Fibroblast of lung (primary cell): ENCODE measurements at regions not wholly inside any gene's neighbourhood (a gene's known extent, or its start where the extent isn't known, plus 50 kb on each side); places are given as distances from the start of the nearest gene placed in this dataset.

Source experiments
- DNase-seq, 2 donors: peaks; one replicate each; pipeline versions ENCODE4 v3.0.0 to v3.0.0-alpha.2; 2010; ENCODE audit warnings: low read depth in 2 of 2
- H2AFZ ChIP-seq: 2 replicates; pipeline ENCODE4 v1.5.1; 2012; ENCODE audit warnings: low read length, control low read depth, inconsistent platforms
- H3K27ac ChIP-seq: 2 replicates; pipeline ENCODE4 v1.5.1; 2011; ENCODE audit warnings: low read length, control low read depth; ENCODE audit not compliant: insufficient read depth
- H3K27me3 ChIP-seq: 2 replicates; pipeline ENCODE4 v1.5.1; 2011; ENCODE audit warnings: mild to moderate bottlenecking, low read length; ENCODE audit not compliant: control insufficient read depth, insufficient read depth
- H3K36me3 ChIP-seq: 2 replicates; pipeline ENCODE4 v1.5.1; 2011; ENCODE audit warnings: low read length; ENCODE audit not compliant: control insufficient read depth, insufficient read depth
- H3K4me1 ChIP-seq: 2 replicates; pipeline ENCODE4 v1.5.1; 2011; ENCODE audit warnings: low read length; ENCODE audit not compliant: control insufficient read depth, insufficient read depth; ENCODE audit errors: extremely low read depth
- H3K4me2 ChIP-seq: 2 replicates; pipeline ENCODE4 v1.5.1; 2011; ENCODE audit warnings: low read length, control low read depth; ENCODE audit not compliant: insufficient read depth; ENCODE audit errors: extremely low read depth
- H3K4me3 ChIP-seq, 4 experiments: fragments of 200-600 bp in 1 of 4; sonication (generic) in 1 of 4; replicated peaks in 1 of 4; 2 replicates each; pipeline ENCODE4 v1.5.1; 2011 to 2016; ENCODE audit warnings: low read length in 4 of 4, low read depth in 3 of 4, mild to moderate bottlenecking in 3 of 4, control low read depth in 2 of 4, inconsistent platforms in 1 of 4, mixed read lengths in 1 of 4; ENCODE audit not compliant: insufficient read depth in 1 of 4; ENCODE audit errors: control extremely low read depth in 1 of 4
- H3K79me2 ChIP-seq: 2 replicates; pipeline ENCODE4 v1.5.1; 2012; ENCODE audit warnings: mild to moderate bottlenecking, low read length, inconsistent platforms; ENCODE audit not compliant: control insufficient read depth, insufficient read depth
- H3K9ac ChIP-seq: 2 replicates; pipeline ENCODE4 v1.5.1; 2011; ENCODE audit warnings: mild to moderate bottlenecking, low read length, control low read depth; ENCODE audit not compliant: insufficient read depth
- H3K9me3 ChIP-seq: 2 replicates; pipeline ENCODE4 v1.5.1; 2012; ENCODE audit warnings: low read depth, low read length; ENCODE audit not compliant: control insufficient read depth, insufficient read depth
- H4K20me1 ChIP-seq: 2 replicates; pipeline ENCODE4 v1.5.1; 2011; ENCODE audit warnings: low read length; ENCODE audit not compliant: control insufficient read depth, insufficient read depth; ENCODE audit errors: extremely low read depth
- EZH2 ChIP-seq: IDR thresholded peaks from 2 replicates; pipeline ENCODE4 v1.5.1; 2012; ENCODE audit warnings: low read length, control low read depth, mild to moderate bottlenecking; ENCODE audit errors: missing control alignments
- TF ChIP-seq, protein P1 (sequence below), 2 donors: IDR thresholded peaks in 1 of 2; conservative IDR thresholded peaks in 1 of 2; 1 replicate in 1 of 2; 2 replicates in 1 of 2; pipeline ENCODE4 v1.5.1; 2011 to 2012; ENCODE audit warnings: low read length in 2 of 2, control low read depth in 1 of 2, inconsistent platforms in 1 of 2, low read depth in 1 of 2, mild to moderate bottlenecking in 1 of 2

DNA sequence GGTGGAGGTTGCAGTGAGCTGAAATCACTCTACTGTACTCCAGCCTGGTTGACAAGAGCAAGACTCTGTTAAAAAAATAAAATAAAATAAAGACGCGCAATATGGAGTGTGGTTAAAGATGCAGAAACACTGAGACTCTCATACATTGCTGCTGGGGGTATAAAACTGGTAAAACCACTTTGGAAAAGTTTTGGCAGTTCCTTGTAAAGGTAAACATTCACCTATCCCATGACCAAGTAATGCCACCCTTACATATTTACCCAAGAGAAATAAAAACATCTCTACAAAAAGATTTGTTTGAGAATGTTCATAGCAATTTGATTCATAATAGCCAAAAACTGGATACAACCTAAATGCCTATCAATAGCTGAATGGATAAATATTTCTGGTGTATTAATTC lies 398.5 kb downstream of the PDCD6IP start:
- no peak overlapping the region for H3K4me3 ChIP-seq
- no peaks in the 10 kb centered on the region for H3K9me3 ChIP-seq
- no peak overlapping the region for H2AFZ ChIP-seq
- no peak overlapping the region for H3K9ac ChIP-seq
- no peak overlapping the region for H3K4me2 ChIP-seq
- no peaks in the 10 kb centered on the region for H3K79me2 ChIP-seq
- no peaks in the 10 kb centered on the region for H3K36me3 ChIP-seq
- no peaks in the 10 kb centered on the region for H4K20me1 ChIP-seq
- TF ChIP-seq, protein P1, sequence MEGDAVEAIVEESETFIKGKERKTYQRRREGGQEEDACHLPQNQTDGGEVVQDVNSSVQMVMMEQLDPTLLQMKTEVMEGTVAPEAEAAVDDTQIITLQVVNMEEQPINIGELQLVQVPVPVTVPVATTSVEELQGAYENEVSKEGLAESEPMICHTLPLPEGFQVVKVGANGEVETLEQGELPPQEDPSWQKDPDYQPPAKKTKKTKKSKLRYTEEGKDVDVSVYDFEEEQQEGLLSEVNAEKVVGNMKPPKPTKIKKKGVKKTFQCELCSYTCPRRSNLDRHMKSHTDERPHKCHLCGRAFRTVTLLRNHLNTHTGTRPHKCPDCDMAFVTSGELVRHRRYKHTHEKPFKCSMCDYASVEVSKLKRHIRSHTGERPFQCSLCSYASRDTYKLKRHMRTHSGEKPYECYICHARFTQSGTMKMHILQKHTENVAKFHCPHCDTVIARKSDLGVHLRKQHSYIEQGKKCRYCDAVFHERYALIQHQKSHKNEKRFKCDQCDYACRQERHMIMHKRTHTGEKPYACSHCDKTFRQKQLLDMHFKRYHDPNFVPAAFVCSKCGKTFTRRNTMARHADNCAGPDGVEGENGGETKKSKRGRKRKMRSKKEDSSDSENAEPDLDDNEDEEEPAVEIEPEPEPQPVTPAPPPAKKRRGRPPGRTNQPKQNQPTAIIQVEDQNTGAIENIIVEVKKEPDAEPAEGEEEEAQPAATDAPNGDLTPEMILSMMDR (conservative IDR thresholded peaks at IDR 0.05 in 1 of 2, IDR thresholded peaks at IDR 0.05 in 1 of 2; ENCODE audit: low read depth in 1 of 2, low read length in 2 of 2): no peak
- TF ChIP-seq EZH2: no peak
- H3K27ac ChIP-seq: no peak overlapping the region
- no peaks in the 10 kb centered on the region for H3K27me3 ChIP-seq
- no peak for DNase-seq
- H3K4me1 ChIP-seq: no peaks in the 10 kb centered on the region

DNA sequence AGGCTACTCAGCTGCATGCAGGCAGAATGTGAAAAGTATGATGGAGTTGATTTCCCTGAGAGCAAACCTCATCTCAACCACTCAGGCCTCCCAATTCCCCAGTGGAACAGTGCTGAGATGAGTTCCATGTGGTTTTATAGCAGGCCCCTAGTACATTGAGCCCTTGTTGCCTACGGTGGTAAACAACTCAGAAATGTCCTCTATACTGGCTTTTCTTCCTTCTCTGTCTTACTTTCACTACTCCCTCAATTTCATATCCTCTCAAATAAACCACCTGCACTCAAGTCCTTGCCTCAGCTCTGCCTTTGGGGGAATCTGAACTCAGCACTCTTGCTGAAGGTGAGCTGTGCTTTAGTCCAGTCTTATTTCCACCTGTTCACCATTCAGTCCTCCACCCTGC lies 399.9 kb downstream of the PDCD6IP start:
- Histone ChIP-seq H3K4me1 (no peaks in the 10 kb centered on the region), H3K9ac (no peak overlapping the region), H3K36me3 (no peaks in the 10 kb centered on the region), H2AFZ (no peak overlapping the region), H4K20me1 (no peaks in the 10 kb centered on the region), H3K27ac (no peak overlapping the region), H3K4me2 (no peak overlapping the region), H3K79me2 (no peaks in the 10 kb centered on the region), H3K4me3 (no peak overlapping the region), H3K9me3 (no peaks in the 10 kb centered on the region), H3K27me3 (no peaks in the 10 kb centered on the region)
- TF ChIP-seq, protein P1 (conservative IDR thresholded peaks at IDR 0.05 in 1 of 2, IDR thresholded peaks at IDR 0.05 in 1 of 2; ENCODE audit: low read depth in 1 of 2, low read length in 2 of 2): no peak
- no peak for TF ChIP-seq EZH2
- DNase-seq: no peak

DNA sequence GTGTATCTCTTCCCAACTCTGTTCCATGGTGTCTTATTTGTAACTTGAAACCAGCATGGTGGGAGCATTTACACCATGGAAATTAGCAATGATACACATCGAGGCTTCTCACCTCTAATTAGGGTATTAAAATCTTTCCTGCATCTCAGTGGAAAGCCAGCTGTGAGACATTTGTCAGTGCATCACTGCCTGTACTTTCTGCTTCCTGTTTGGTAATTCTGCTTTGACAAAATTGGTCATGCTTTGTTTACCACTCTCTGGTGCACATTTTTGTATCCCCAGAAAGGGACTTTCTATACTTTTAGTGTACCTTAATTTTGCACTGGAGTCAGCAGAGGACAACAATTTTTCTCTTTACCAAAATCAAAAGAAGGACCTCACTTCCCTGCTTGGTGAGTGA lies 402.1 kb downstream of the PDCD6IP start:
- DNase-seq: no peak
- Histone ChIP-seq H3K4me2 (no peak overlapping the region), H3K9ac (no peak overlapping the region), H3K9me3 (no peaks in the 10 kb centered on the region), H3K79me2 (no peaks in the 10 kb centered on the region), H3K36me3 (no peaks in the 10 kb centered on the region), H3K27ac (no peak overlapping the region), H2AFZ (no peak overlapping the region), H3K4me1 (no peaks in the 10 kb centered on the region), H3K4me3 (no peak overlapping the region), H4K20me1 (no peaks in the 10 kb centered on the region), H3K27me3 (no peaks in the 10 kb centered on the region)
- TF ChIP-seq EZH2: no peak

DNA sequence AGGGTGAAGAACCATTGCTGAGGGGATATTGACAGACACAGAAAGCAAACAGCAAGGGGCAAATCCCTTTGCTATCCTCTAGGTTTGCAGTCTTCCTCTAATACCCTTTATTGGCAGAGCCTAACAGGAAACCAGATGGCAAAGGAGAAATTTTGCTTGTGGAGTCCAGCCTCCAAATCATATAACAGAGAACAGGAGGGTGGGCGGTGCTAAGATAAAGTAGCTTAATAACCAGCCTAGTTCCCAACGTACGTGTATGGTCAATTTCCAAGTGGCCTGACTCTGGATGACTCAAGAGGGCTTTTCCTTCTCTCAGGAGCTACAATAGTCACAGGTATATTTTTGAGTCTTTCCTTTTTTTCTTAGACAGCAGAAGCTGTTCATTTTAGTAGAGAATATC lies 404.5 kb downstream of the PDCD6IP start:
- no peak overlapping the region for H2AFZ ChIP-seq
- no peaks in the 10 kb centered on the region for H3K27me3 ChIP-seq
- no peak for DNase-seq
- H3K36me3 ChIP-seq: no peaks in the 10 kb centered on the region
- TF ChIP-seq, protein P1 (conservative IDR thresholded peaks at IDR 0.05 in 1 of 2, IDR thresholded peaks at IDR 0.05 in 1 of 2; ENCODE audit: low read depth in 1 of 2, low read length in 2 of 2): no peak
- no peak for TF ChIP-seq EZH2
- H3K27ac ChIP-seq: no peak overlapping the region
- no peak overlapping the region for H3K9ac ChIP-seq
- no peak overlapping the region for H3K4me3 ChIP-seq
- H3K4me1 ChIP-seq: no peaks in the 10 kb centered on the region
- H3K4me2 ChIP-seq: no peak overlapping the region
- H4K20me1 ChIP-seq: no peaks in the 10 kb centered on the region
- no peaks in the 10 kb centered on the region for H3K9me3 ChIP-seq
- H3K79me2 ChIP-seq: no peaks in the 10 kb centered on the region
